H9 (cell line): ENCODE measurements at regions not wholly inside any gene's neighbourhood (a gene's known extent, or its start where the extent isn't known, plus 50 kb on each side); places are given as distances from the start of the nearest gene placed in this dataset.

Experiments
- DNase-seq: peaks from one replicate; pipeline ENCODE4 v3.0.0-alpha.2; 2017
- H2AFZ ChIP-seq: one replicate; pipeline ENCODE4 v1.6.1; 2013; ENCODE audit warnings: mild to moderate bottlenecking, low read length, control low read depth, moderate library complexity
- H2AK5ac ChIP-seq: 2 replicates; pipeline ENCODE4 v1.6.1; 2013; ENCODE audit warnings: low read length, control low read depth, mixed read lengths; ENCODE audit not compliant: insufficient read length
- H2BK120ac ChIP-seq: one replicate; pipeline ENCODE4 v1.6.1; 2013; ENCODE audit warnings: low read depth, mild to moderate bottlenecking, low read length, control low read depth, inconsistent platforms; ENCODE audit not compliant: poor library complexity, severe bottlenecking
- H2BK12ac ChIP-seq: 2 replicates; pipeline ENCODE4 v1.6.1; 2013; ENCODE audit warnings: low read length, control low read depth, mixed read lengths, low read depth; ENCODE audit not compliant: insufficient read length
- H2BK15ac ChIP-seq: 2 replicates; pipeline ENCODE4 v1.6.1; 2013; ENCODE audit warnings: low read depth, low read length, control low read depth
- H2BK20ac ChIP-seq: one replicate; pipeline ENCODE4 v1.6.1; 2013; ENCODE audit warnings: low read depth, mild to moderate bottlenecking, low read length, control low read depth, inconsistent platforms; ENCODE audit not compliant: poor library complexity, severe bottlenecking
- H2BK5ac ChIP-seq: 2 replicates; pipeline ENCODE4 v1.6.1; 2013; ENCODE audit warnings: low read length, control low read depth, mixed read lengths; ENCODE audit not compliant: insufficient read length
- H3K14ac ChIP-seq: 2 replicates; pipeline ENCODE4 v1.6.1; 2013; ENCODE audit warnings: low read length, control low read depth; ENCODE audit not compliant: insufficient read depth
- H3K18ac ChIP-seq: 2 replicates; pipeline ENCODE4 v1.6.1; 2013; ENCODE audit warnings: low read depth, mild to moderate bottlenecking, mixed read lengths, low read length, control low read depth; ENCODE audit not compliant: insufficient read length
- H3K23ac ChIP-seq: 2 replicates; pipeline ENCODE4 v1.6.1; 2013; ENCODE audit warnings: low read length, control low read depth, mixed read lengths, low read depth; ENCODE audit not compliant: insufficient read length
- H3K23me2 ChIP-seq: 2 replicates; pipeline ENCODE4 v1.6.1; 2013; ENCODE audit warnings: low read depth, mild to moderate bottlenecking, mixed read lengths, low read length, control low read depth; ENCODE audit not compliant: insufficient read length, poor library complexity, severe bottlenecking
- H3K27ac ChIP-seq: 2 replicates; pipeline ENCODE4 v1.5.1; 2013; ENCODE audit warnings: low read length, control low read depth, mixed read lengths, low read depth; ENCODE audit not compliant: insufficient read length
- H3K27me3 ChIP-seq: 2 replicates; pipeline ENCODE4 v1.6.1; 2013; ENCODE audit warnings: low read length, control low read depth, inconsistent platforms; ENCODE audit not compliant: insufficient read depth
- H3K4ac ChIP-seq: 2 replicates; pipeline ENCODE4 v1.6.1; 2013; ENCODE audit warnings: low read depth, mild to moderate bottlenecking, control low read depth, inconsistent platforms, low read length, moderate library complexity
- H3K4me1 ChIP-seq: 2 replicates; pipeline ENCODE4 v1.6.1; 2013; ENCODE audit warnings: low read length, control low read depth, inconsistent platforms; ENCODE audit not compliant: insufficient read depth
- H3K4me2 ChIP-seq: 2 replicates; pipeline ENCODE4 v1.6.1; 2013; ENCODE audit warnings: low read length, control low read depth, mixed read lengths; ENCODE audit not compliant: insufficient read length, insufficient read depth
- H3K56ac ChIP-seq: 2 replicates; pipeline ENCODE4 v1.6.1; 2013; ENCODE audit warnings: low read depth, mild to moderate bottlenecking, mixed read lengths, low read length, control low read depth; ENCODE audit not compliant: insufficient read length
- H3K79me1 ChIP-seq: 2 replicates; pipeline ENCODE4 v1.6.1; 2013; ENCODE audit warnings: low read depth, mild to moderate bottlenecking, moderate library complexity, low read length, control low read depth, inconsistent platforms; ENCODE audit not compliant: insufficient read depth, poor library complexity, severe bottlenecking
- H3K79me2 ChIP-seq: 2 replicates; pipeline ENCODE4 v1.6.1; 2013; ENCODE audit warnings: low read length, control low read depth, inconsistent platforms; ENCODE audit not compliant: insufficient read depth
- H3K9ac ChIP-seq: 2 replicates; pipeline ENCODE4 v1.6.1; 2013; ENCODE audit warnings: low read length, control low read depth, mixed read lengths; ENCODE audit not compliant: insufficient read length; ENCODE audit errors: extremely low read depth
- H3K9me3 ChIP-seq: one replicate; pipeline ENCODE4 v1.6.1; 2013; ENCODE audit warnings: low read depth, low read length, inconsistent platforms; ENCODE audit not compliant: control insufficient read depth
- H3T11ph ChIP-seq: one replicate; pipeline ENCODE4 v1.6.1; 2013; ENCODE audit warnings: mild to moderate bottlenecking, low read length, control low read depth, inconsistent platforms
- H4K20me1 ChIP-seq: one replicate; pipeline ENCODE4 v1.6.1; 2013; ENCODE audit not compliant: control insufficient read depth, insufficient read length, insufficient read depth
- H4K5ac ChIP-seq: 2 replicates; pipeline ENCODE4 v1.6.1; 2013; ENCODE audit warnings: low read depth, mild to moderate bottlenecking, mixed read lengths, low read length, control low read depth; ENCODE audit not compliant: insufficient read length
- H4K8ac ChIP-seq: replicated peaks from 2 replicates; pipeline ENCODE4 v1.6.1; 2013; ENCODE audit warnings: low read length, control low read depth, mixed read lengths, low read depth; ENCODE audit not compliant: insufficient read length
- H4K91ac ChIP-seq: 2 replicates; pipeline ENCODE4 v1.6.1; 2013; ENCODE audit warnings: low read depth, mild to moderate bottlenecking, moderate library complexity, mixed read lengths, low read length, control low read depth; ENCODE audit not compliant: insufficient read length
- H3K27ac Mint-ChIP-seq, 3 experiments: 2 replicates in 2 of 3; 3 replicates in 1 of 3; pipeline ENCODE4 v1.8.0; 2020 to 2021; ENCODE audit warnings: mixed read lengths in 3 of 3, mild to moderate bottlenecking in 1 of 3, moderate library complexity in 1 of 3
- H3K27me3 Mint-ChIP-seq: 2 replicates; pipeline ENCODE4 v1.8.0; 2021; ENCODE audit warnings: low read depth, mild to moderate bottlenecking, moderate library complexity, mixed read lengths
- H3K36me3 Mint-ChIP-seq, 3 experiments: 2 replicates in 2 of 3; 3 replicates in 1 of 3; pipeline ENCODE4 v1.8.0; 2020 to 2021; ENCODE audit warnings: low read depth in 3 of 3, mixed read lengths in 3 of 3; ENCODE audit not compliant: insufficient read depth in 1 of 3
- H3K4me1 Mint-ChIP-seq, 2 experiments: 2 replicates each; pipeline ENCODE4 v1.8.0; 2020; ENCODE audit warnings: mixed read lengths in 2 of 2
- H3K4me3 Mint-ChIP-seq, 2 experiments: 2 replicates in 1 of 2; 3 replicates in 1 of 2; pipeline ENCODE4 v1.8.0; 2020 to 2021; ENCODE audit warnings: mild to moderate bottlenecking in 2 of 2, mixed read lengths in 2 of 2, moderate library complexity in 1 of 2
- H3K9me3 Mint-ChIP-seq, 2 experiments: 2 replicates in 1 of 2; 3 replicates in 1 of 2; pipeline ENCODE4 v1.8.0; 2020; ENCODE audit warnings: mild to moderate bottlenecking in 2 of 2, mixed read lengths in 2 of 2, moderate library complexity in 1 of 2
- CTCF ChIP-seq: fragments of 200-600 bp; sonication (generic); conservative IDR thresholded peaks from 3 replicates; pipeline ENCODE4 v1.8.0; 2021; ENCODE audit warnings: antibody characterized with exemption, mild to moderate bottlenecking
- WGBS: extraction: QIAGEN DNeasy Blood & Tissue Kit; methylation state at CpG from one replicate; pipeline ENCODE4 v1.1.7; 2013; ENCODE audit warnings: missing lambda C conversion rate, low lambda C conversion rate, mixed read lengths; ENCODE audit not compliant: insufficient read length; ENCODE audit errors: extremely low coverage; 5-methylcytosine and 5-hydroxymethylcytosine counted together

GRCh38 chr12:105436636-105437035 lies 106.1 kb downstream of the C12orf75 start:
- Histone ChIP-seq H3K4me2 (no peak overlapping the region), H3K79me1 (no peaks in the 10 kb centered on the region), H2BK12ac (no peak overlapping the region), H4K20me1 (no peaks in the 10 kb centered on the region), H3K23me2 (no peaks in the 10 kb centered on the region), H2BK20ac (no peak overlapping the region), H3K27me3 (no peaks in the 10 kb centered on the region), H3K9me3 (no peaks in the 10 kb centered on the region), H3T11ph (no peak overlapping the region), H3K18ac (no peak overlapping the region), H4K8ac (no peak overlapping the region), H2BK120ac (no peak overlapping the region), H3K14ac (no peak overlapping the region), H3K27ac (no peak overlapping the region), H4K91ac (no peak overlapping the region), H3K56ac (no peak overlapping the region), H2AK5ac (no peak overlapping the region), H3K4me1 (no peaks in the 10 kb centered on the region), H3K4ac (no peak overlapping the region), H2BK5ac (no peak overlapping the region), H3K23ac (no peak overlapping the region), H4K5ac (no peak overlapping the region), H3K9ac (no peak overlapping the region), H2BK15ac (no peak overlapping the region), H3K79me2 (no peaks in the 10 kb centered on the region), H2AFZ (no peak overlapping the region)
- Mint-ChIP-seq H3K27me3 (peaks cover 6% of the 10 kb centered on the region; the same call in 1 of the 2 replicates), H3K36me3 (peaks cover 8 to 31% (median 19%) of the 10 kb centered on the region in 3 experiments; a peak in 6 of 7 replicates), H3K4me1 (peaks cover 15 to 16% of the 10 kb centered on the region in 2 experiments), H3K4me3 (no peak overlapping the region), H3K27ac (peak overlapping the region in 2 of 3 experiments; percentile 1 to 61; a peak in 3 of 7 replicates), H3K9me3 (peaks cover 27 to 35% of the 10 kb centered on the region in 2 experiments)
- DNase-seq, result no peak
- no peak for TF ChIP-seq CTCF
- WGBS, result 100% methylated on average over 1 of the region's 1 CpG
